Vagina (tissue), 2 donors: ENCODE measurements at regions not wholly inside any gene's neighbourhood (a gene's known extent, or its start where the extent isn't known, plus 50 kb on each side); places are given as distances from the start of the nearest gene placed in this dataset.

Experiments
- DNase-seq, 2 donors: peaks; one replicate each; pipeline ENCODE4 v3.0.0-alpha.2; 2017; ENCODE audit errors: extremely low spot score in 2 of 2
- H3K27ac ChIP-seq: fragments of 200-600 bp; sonication (generic); one replicate; pipeline ENCODE4 v1.5.1; 2019
- H3K27me3 ChIP-seq: fragments of 200-600 bp; sonication (generic); one replicate; pipeline ENCODE4 v1.5.1; 2019
- H3K36me3 ChIP-seq, 2 donors: fragments of 200-600 bp; sonication (generic); one replicate each; pipeline ENCODE4 v1.5.1; 2017 to 2019
- H3K4me1 ChIP-seq: fragments of 200-600 bp; sonication (generic); one replicate; pipeline ENCODE4 v1.5.1; 2019
- H3K4me3 ChIP-seq, 2 donors: fragments of 200-600 bp; sonication (generic); 1 replicate in 1 of 2; 2 replicates in 1 of 2; pipeline ENCODE4 v1.5.1; 2016 to 2019
- H3K9me3 ChIP-seq: fragments of 200-600 bp; sonication (generic); one replicate; pipeline ENCODE4 v1.5.1; 2019
- CTCF ChIP-seq, 3 experiments: fragments of 450-650 bp in 2 of 3; fragments of 200-600 bp in 1 of 3; sonication (generic) in 1 of 3; IDR thresholded peaks; one replicate each; pipeline ENCODE4 v1.5.1; 2017 to 2019; ENCODE audit warnings: antibody characterized with exemption in 3 of 3, mild to moderate bottlenecking in 2 of 3, moderate library complexity in 2 of 3
- POLR2A ChIP-seq, 2 donors: fragments of 450-650 bp; IDR thresholded peaks; one replicate each; pipeline ENCODE4 v1.6.1; 2017; ENCODE audit warnings: antibody characterized with exemption in 2 of 2, mild to moderate bottlenecking in 2 of 2, moderate library complexity in 2 of 2
- POLR2AphosphoS5 ChIP-seq, 2 donors: sonication (generic); formaldehyde crosslinking; IDR thresholded peaks; one replicate each; pipeline ENCODE4 v1.9.0; 2017; ENCODE audit warnings: antibody characterized with exemption in 2 of 2, mild to moderate bottlenecking in 2 of 2, low read depth in 1 of 2; ENCODE audit not compliant: insufficient read depth in 1 of 2
- intact Hi-C: fragments of 100-400 bp; cut with DNase I; formaldehyde crosslinking; loops from one replicate; pipeline ENCODE4 v1.15.1; 2023

- DNase-seq = peak; percentile 56 to 87
- intact Hi-C loops = loop anchor here (10.0 kb wide), 2 partner anchors 455 to 675 kb away; partner anchors contain the start of gene DLL1
Observed at GRCh38 chr6:169839493-169839892, 88.1 kb downstream of the ERMARD start.

DNA sequence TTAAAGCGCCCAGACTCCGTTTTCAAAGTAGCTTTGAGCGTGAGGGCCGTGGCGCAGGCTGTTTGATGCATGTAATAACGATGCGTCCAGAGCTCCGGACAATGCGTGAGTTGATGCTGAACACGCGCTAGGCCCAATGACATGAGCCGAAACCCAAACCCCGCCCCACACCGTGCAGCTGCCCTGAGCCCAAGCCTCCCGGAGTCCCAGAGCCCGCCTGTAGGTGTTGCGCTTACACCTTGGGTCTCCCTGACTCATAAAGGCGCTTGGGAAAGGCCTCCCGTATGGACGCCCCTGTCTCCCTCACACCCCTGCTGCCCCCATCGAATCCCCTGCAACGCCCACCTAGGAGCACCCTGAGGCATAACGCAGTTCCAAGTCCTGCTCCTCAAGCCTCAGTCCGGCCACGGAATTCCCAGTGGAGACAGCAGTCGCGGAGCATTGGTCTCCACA is 87.6 kb downstream of the ERMARD start:
- H3K4me1 ChIP-seq = no peaks in the 10 kb centered on the region
- TF ChIP-seq POLR2A (IDR thresholded peaks at IDR 0.05) (no peak), POLR2AphosphoS5 (IDR thresholded peaks at IDR 0.05; ENCODE audit: insufficient read depth in 1 of 2, low read depth in 1 of 2) (no peak), CTCF (IDR thresholded peaks at IDR 0.05) (no peak)
- H3K27me3 ChIP-seq = no peaks in the 10 kb centered on the region
- no peaks in the 10 kb centered on the region for H3K9me3 ChIP-seq
- no peaks in the 10 kb centered on the region for H3K36me3 ChIP-seq
- peak; percentile 58 to 91 for DNase-seq
- H3K27ac ChIP-seq = no peak overlapping the region
- intact Hi-C loops = loop anchor here (10.0 kb wide), 2 partner anchors 456 to 676 kb away; partner anchors contain the start of gene DLL1
- H3K4me3 ChIP-seq = no peak overlapping the region

More at GRCh38 chr6:169839493-169839892, 88.1 kb downstream of the ERMARD start:
- H3K27me3 ChIP-seq = no peaks in the 10 kb centered on the region
- H3K4me1 ChIP-seq = no peaks in the 10 kb centered on the region
- TF ChIP-seq POLR2AphosphoS5 (IDR thresholded peaks at IDR 0.05; ENCODE audit: insufficient read depth in 1 of 2, low read depth in 1 of 2) = no peak
- TF ChIP-seq POLR2A (IDR thresholded peaks at IDR 0.05) = no peak
- TF ChIP-seq CTCF (IDR thresholded peaks at IDR 0.05) = no peak
- no peak overlapping the region for H3K4me3 ChIP-seq
- H3K9me3 ChIP-seq = no peaks in the 10 kb centered on the region
- H3K36me3 ChIP-seq = no peaks in the 10 kb centered on the region
- no peak overlapping the region for H3K27ac ChIP-seq

DNA sequence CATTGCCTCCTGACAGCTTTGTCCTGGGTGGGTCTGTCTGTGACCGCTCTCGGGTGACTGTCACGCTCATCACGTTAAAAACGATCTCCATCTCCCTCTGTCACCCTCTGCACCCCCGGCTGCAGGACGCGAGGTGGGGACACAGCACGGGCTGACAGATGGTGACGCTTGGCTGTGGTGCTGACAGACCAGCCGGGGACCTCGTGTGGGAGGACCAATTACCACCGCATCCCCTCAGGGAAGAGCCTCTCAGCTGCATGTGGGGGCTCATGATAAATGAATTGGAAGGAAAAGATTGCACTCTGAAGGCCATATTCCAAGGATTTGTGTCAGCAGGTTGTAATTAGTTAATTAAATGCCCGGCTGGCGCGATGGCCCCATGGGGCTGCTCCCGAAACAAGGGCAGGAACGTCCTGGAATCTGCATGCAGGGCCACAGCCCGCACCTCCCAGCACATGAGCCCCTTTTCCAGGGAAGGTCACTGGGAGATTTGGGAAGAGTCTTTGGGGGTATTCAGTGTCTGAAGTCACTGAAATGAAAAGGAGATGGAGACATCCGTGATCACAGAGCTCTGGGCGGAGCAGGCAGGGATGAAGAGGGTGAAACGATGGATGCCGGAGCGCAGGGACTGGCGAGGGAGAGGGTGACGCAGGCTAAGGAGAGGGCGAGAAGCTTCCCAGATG is 87.1 kb downstream of the ERMARD start:
- intact Hi-C loops = loop anchor here (10.0 kb wide), 2 partner anchors 456 to 676 kb away; partner anchors contain the start of gene DLL1
- TF ChIP-seq POLR2A (IDR thresholded peaks at IDR 0.05) (no peak), POLR2AphosphoS5 (IDR thresholded peaks at IDR 0.05; ENCODE audit: insufficient read depth in 1 of 2, low read depth in 1 of 2) (no peak), CTCF (IDR thresholded peaks at IDR 0.05) (no peak)
- peak in 1 of 2 donors; percentile 88 for DNase-seq
- H3K4me3 ChIP-seq = no peak overlapping the region
- H3K27me3 ChIP-seq = no peaks in the 10 kb centered on the region
- H3K36me3 ChIP-seq = no peaks in the 10 kb centered on the region
- H3K4me1 ChIP-seq = no peaks in the 10 kb centered on the region
- H3K27ac ChIP-seq = no peak overlapping the region
- no peaks in the 10 kb centered on the region for H3K9me3 ChIP-seq

DNA sequence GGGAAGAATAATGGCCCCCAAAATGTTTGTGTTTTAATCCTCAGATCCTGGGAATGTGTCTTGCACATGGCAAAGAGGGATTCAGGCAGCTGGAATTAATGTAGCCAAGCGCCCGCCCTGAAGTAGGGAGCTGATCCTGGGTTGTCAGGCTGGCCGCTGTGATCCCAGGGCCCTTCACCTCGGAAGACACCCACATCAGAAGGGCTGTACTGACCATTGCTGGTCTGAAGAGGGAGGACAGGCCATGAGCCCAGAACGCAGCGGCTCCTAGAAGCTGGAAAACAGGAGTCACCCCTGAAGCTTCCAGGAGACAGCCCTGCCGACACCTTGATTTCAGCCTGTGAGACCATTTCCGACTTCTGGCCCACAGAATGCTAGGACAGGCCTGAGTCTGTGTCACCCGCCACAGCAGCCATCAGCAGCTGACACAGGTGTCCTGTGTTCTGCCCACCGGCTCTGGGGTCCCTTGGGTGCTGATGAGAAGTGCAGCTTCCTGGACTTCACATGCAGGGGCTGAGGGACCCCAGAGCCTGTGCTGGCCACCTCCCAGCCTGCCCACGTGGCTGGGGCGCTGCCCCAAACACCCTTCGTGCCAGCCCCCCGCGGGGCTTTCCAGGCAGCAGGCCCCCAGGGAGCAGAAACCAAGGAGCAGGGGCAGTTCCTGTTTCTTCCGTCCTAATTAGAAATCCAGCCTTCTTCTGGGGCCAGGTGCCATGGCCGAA is 86.3 kb downstream of the ERMARD start:
- Histone ChIP-seq H3K4me3 (no peak overlapping the region), H3K27me3 (no peaks in the 10 kb centered on the region), H3K9me3 (no peaks in the 10 kb centered on the region), H3K27ac (no peak overlapping the region), H3K36me3 (no peaks in the 10 kb centered on the region), H3K4me1 (no peaks in the 10 kb centered on the region)
- TF ChIP-seq POLR2AphosphoS5 (IDR thresholded peaks at IDR 0.05; ENCODE audit: insufficient read depth in 1 of 2, low read depth in 1 of 2) (no peak), POLR2A (IDR thresholded peaks at IDR 0.05) (no peak), CTCF (IDR thresholded peaks at IDR 0.05) (no peak)
- intact Hi-C loops = loop anchor here (10.0 kb wide), 2 partner anchors 457 to 677 kb away; partner anchors contain the start of gene DLL1
- DNase-seq = peak; percentile 31 to 69
